ENCODE measurements at regions not wholly inside any gene's neighbourhood (a gene's known extent, or its start where the extent isn't known, plus 50 kb on each side); places are given as distances from the start of the nearest gene placed in this dataset.

DNA sequence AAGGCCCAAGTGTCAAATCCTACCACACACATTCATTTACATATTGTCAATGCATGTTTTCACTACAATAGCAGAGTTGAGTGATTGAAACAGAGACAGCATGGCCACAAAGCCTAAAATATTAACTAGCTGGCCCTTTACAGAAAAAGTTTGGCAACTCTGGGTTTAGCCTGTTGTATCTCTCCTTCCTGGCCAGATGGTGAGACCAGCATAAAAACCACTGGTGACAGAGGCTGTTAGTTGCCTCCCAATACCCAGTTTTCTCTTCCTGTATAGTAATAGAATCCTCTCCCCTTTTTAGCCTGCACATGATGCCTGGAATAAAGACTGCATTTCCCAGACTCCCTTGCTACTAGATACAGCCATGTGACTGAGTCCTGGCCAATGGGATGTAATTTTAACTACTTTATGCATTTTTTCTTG, 100.0 kb upstream of the TAB2 start:
- Mint-ChIP-seq H3K36me3 (ENCODE audit: low read depth) (no peaks in the 10 kb centered on the region), H3K4me1 (peaks cover 15% of the 10 kb centered on the region), H3K4me3 (no peak overlapping the region), H3K27me3 (no peaks in the 10 kb centered on the region), H3K27ac (peak overlapping the region; percentile 67)
- DNase-seq (no peak), ATAC-seq (no peak)
- no peaks in the 10 kb centered on the region for H3K9me3 ChIP-seq (ENCODE audit: control insufficient read depth, low read length, poor library complexity, severe bottlenecking)

DNA sequence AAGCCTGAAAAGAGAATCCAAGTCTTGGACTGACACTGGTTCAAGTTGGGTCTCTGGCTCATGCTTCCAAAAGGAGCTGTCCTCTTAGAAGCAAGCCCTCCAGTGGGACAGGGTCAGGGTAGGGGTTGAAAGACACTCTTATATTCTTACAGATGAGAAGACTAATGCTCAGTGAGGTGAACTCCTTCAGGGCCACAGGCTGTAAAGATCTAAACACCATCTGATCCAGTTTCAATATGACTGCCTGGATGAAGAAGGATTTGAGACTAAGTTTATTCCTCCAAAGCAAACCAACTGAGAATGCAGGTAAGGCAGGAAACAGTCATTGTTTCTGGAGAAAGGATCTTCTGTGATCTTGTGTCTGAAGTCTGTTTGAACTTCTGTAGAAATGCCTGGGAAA, 99.0 kb upstream of the TAB2 start:
- no peak for ATAC-seq
- Mint-ChIP-seq H3K27me3 (no peaks in the 10 kb centered on the region), H3K27ac (peak overlapping the region; percentile 67), H3K4me3 (no peak overlapping the region), H3K4me1 (peaks cover 15% of the 10 kb centered on the region), H3K36me3 (ENCODE audit: low read depth) (no peaks in the 10 kb centered on the region)
- no peaks in the 10 kb centered on the region for H3K9me3 ChIP-seq (ENCODE audit: control insufficient read depth, low read length, poor library complexity, severe bottlenecking)
- no peak for DNase-seq

DNA sequence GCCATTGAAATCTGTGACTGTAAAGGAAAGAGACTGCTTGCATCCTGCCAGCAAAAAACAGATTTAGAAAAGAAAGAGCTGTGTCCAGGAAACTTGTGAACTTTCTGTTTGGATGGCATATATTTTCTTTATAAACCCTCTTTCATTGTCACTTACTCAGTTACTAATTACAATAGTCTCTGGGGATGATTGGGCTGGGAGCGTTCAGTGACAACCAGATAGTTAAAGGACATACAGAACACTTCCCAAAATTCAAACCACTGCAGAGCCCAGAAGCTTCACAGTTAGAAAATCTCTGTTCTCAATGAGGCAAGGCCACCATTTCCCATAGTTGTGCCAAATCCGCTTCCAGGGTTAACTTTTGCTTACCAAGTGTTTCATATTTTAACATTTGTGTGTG, 98.6 kb upstream of the TAB2 start:
- no peak for ATAC-seq
- no peak overlapping the region for H3K4me3 Mint-ChIP-seq
- H3K36me3 Mint-ChIP-seq (ENCODE audit: low read depth): no peaks in the 10 kb centered on the region
- H3K9me3 ChIP-seq (ENCODE audit: control insufficient read depth, low read length, poor library complexity, severe bottlenecking): no peaks in the 10 kb centered on the region
- peak overlapping the region; percentile 67 for H3K27ac Mint-ChIP-seq
- DNase-seq: no peak
- no peaks in the 10 kb centered on the region for H3K27me3 Mint-ChIP-seq
- H3K4me1 Mint-ChIP-seq: peaks cover 18% of the 10 kb centered on the region

- Mint-ChIP-seq H3K27ac (no peak overlapping the region), H3K27me3 (no peaks in the 10 kb centered on the region)
Measured at GRCh38 chr6:149220882-149221773, 96.4 kb upstream of the TAB2 start.

GRCh38 chr6:149221774-149222070, 95.8 kb upstream of the TAB2 start:
- H3K36me3 Mint-ChIP-seq (ENCODE audit: low read depth): peaks cover 3% of the 10 kb centered on the region
- no peak for DNase-seq
- ATAC-seq: no peak
- no peak overlapping the region for H3K4me3 Mint-ChIP-seq
- H3K9me3 ChIP-seq (ENCODE audit: control insufficient read depth, low read length, poor library complexity, severe bottlenecking): no peaks in the 10 kb centered on the region
- H3K27me3 Mint-ChIP-seq: no peaks in the 10 kb centered on the region
- peak overlapping the region; percentile 47 for H3K27ac Mint-ChIP-seq
- peaks cover 27% of the 10 kb centered on the region for H3K4me1 Mint-ChIP-seq

More at GRCh38 chr6:149220882-149221773, 96.4 kb upstream of the TAB2 start:
- H3K9me3 ChIP-seq (ENCODE audit: control insufficient read depth, low read length, poor library complexity, severe bottlenecking): no peaks in the 10 kb centered on the region
- peaks cover 24% of the 10 kb centered on the region for H3K4me1 Mint-ChIP-seq
- peaks cover 3% of the 10 kb centered on the region for H3K36me3 Mint-ChIP-seq (ENCODE audit: low read depth)
- no peak for ATAC-seq
- H3K4me3 Mint-ChIP-seq: no peak overlapping the region
- DNase-seq: no peak

GRCh38 chr6:149223120-149223903, 94.2 kb upstream of the TAB2 start:
- H3K27me3 Mint-ChIP-seq: no peaks in the 10 kb centered on the region
- no peak overlapping the region for H3K4me3 Mint-ChIP-seq
- ATAC-seq (no peak), DNase-seq (no peak)
- H3K36me3 Mint-ChIP-seq (ENCODE audit: low read depth): peaks cover 3% of the 10 kb centered on the region
- H3K4me1 Mint-ChIP-seq: peaks cover 25% of the 10 kb centered on the region
- H3K27ac Mint-ChIP-seq: peak overlapping the region; percentile 47
- no peaks in the 10 kb centered on the region for H3K9me3 ChIP-seq (ENCODE audit: control insufficient read depth, low read length, poor library complexity, severe bottlenecking)

GRCh38 chr6:149223904-149224351, 93.6 kb upstream of the TAB2 start:
- Mint-ChIP-seq H3K36me3 (ENCODE audit: low read depth) (peaks cover 5% of the 10 kb centered on the region), H3K27ac (no peak overlapping the region), H3K4me3 (no peak overlapping the region)

GRCh38 chr6:149224399-149224798, 93.1 kb upstream of the TAB2 start:
- peaks cover 5% of the 10 kb centered on the region for H3K36me3 Mint-ChIP-seq (ENCODE audit: low read depth)
- DNase-seq (no peak), ATAC-seq (no peak)
- peaks cover 20% of the 10 kb centered on the region for H3K4me1 Mint-ChIP-seq
- no peak overlapping the region for H3K4me3 Mint-ChIP-seq
- no peaks in the 10 kb centered on the region for H3K27me3 Mint-ChIP-seq
- no peaks in the 10 kb centered on the region for H3K9me3 ChIP-seq (ENCODE audit: control insufficient read depth, low read length, poor library complexity, severe bottlenecking)
- H3K27ac Mint-ChIP-seq: no peak overlapping the region

More at GRCh38 chr6:149223904-149224351, 93.6 kb upstream of the TAB2 start:
- Mint-ChIP-seq H3K27me3 (no peaks in the 10 kb centered on the region), H3K4me1 (peaks cover 20% of the 10 kb centered on the region)
- H3K9me3 ChIP-seq (ENCODE audit: control insufficient read depth, low read length, poor library complexity, severe bottlenecking): no peaks in the 10 kb centered on the region
- no peak for ATAC-seq
- DNase-seq: no peak

- Mint-ChIP-seq H3K27ac (peak overlapping the region; percentile 53), H3K4me1 (peaks cover 22% of the 10 kb centered on the region), H3K4me3 (no peak overlapping the region), H3K36me3 (ENCODE audit: low read depth) (peaks cover 5% of the 10 kb centered on the region), H3K27me3 (no peaks in the 10 kb centered on the region)
- no peaks in the 10 kb centered on the region for H3K9me3 ChIP-seq (ENCODE audit: control insufficient read depth, low read length, poor library complexity, severe bottlenecking)
- ATAC-seq (no peak), DNase-seq (no peak)
Measured at GRCh38 chr6:149225370-149225769, 92.1 kb upstream of the TAB2 start.

GRCh38 chr6:149225946-149226345, 91.6 kb upstream of the TAB2 start:
- no peaks in the 10 kb centered on the region for H3K27me3 Mint-ChIP-seq
- ATAC-seq: no peak
- peaks cover 25% of the 10 kb centered on the region for H3K4me1 Mint-ChIP-seq
- no peak for DNase-seq
- no peak overlapping the region for H3K4me3 Mint-ChIP-seq
- no peak overlapping the region for H3K27ac Mint-ChIP-seq
- H3K36me3 Mint-ChIP-seq (ENCODE audit: low read depth): peaks cover 5% of the 10 kb centered on the region
- no peaks in the 10 kb centered on the region for H3K9me3 ChIP-seq (ENCODE audit: control insufficient read depth, low read length, poor library complexity, severe bottlenecking)

DNA sequence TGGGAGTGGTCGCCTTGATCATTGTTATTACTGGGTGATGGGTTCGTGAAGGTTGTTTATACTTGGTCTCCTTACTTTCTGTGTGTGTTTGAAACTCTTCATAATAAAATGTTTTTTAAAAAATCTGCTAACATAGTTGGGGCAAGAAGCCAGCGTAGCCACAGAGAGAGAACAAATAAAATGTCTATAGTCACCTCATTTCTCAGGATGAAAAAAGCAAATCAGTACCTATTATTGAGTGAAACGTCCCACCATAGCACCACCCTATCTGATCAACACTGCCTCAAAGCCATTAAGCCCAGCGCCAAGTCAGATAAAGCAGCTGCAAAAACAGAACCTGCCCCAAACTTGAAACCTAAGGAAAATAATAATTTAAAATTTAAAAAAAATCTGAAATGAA, 89.7 kb upstream of the TAB2 start:
- H3K27me3 Mint-ChIP-seq: no peaks in the 10 kb centered on the region

GRCh38 chr6:149228311-149228955, 89.1 kb upstream of the TAB2 start:
- DNase-seq (no peak), ATAC-seq (no peak)
- H3K9me3 ChIP-seq (ENCODE audit: control insufficient read depth, low read length, poor library complexity, severe bottlenecking): no peaks in the 10 kb centered on the region
- peaks cover 45% of the 10 kb centered on the region for H3K4me1 Mint-ChIP-seq
- peaks cover 5% of the 10 kb centered on the region for H3K36me3 Mint-ChIP-seq (ENCODE audit: low read depth)
- H3K4me3 Mint-ChIP-seq: no peak overlapping the region
- H3K27me3 Mint-ChIP-seq: no peaks in the 10 kb centered on the region
- H3K27ac Mint-ChIP-seq: no peak overlapping the region

More for the DNA sequence above, 89.7 kb upstream of the TAB2 start:
- ATAC-seq (no peak), DNase-seq (no peak)
- H3K36me3 Mint-ChIP-seq (ENCODE audit: low read depth): peaks cover 5% of the 10 kb centered on the region
- H3K4me3 Mint-ChIP-seq: no peak overlapping the region
- peaks cover 38% of the 10 kb centered on the region for H3K4me1 Mint-ChIP-seq
- peak overlapping the region; percentile 49 for H3K27ac Mint-ChIP-seq
- no peaks in the 10 kb centered on the region for H3K9me3 ChIP-seq (ENCODE audit: control insufficient read depth, low read length, poor library complexity, severe bottlenecking)

- H3K27me3 Mint-ChIP-seq: no peaks in the 10 kb centered on the region
- H3K4me1 Mint-ChIP-seq: peaks cover 44% of the 10 kb centered on the region
- H3K36me3 Mint-ChIP-seq (ENCODE audit: low read depth): peaks cover 5% of the 10 kb centered on the region
- no peak for ATAC-seq
- H3K27ac Mint-ChIP-seq: no peak overlapping the region
- H3K9me3 ChIP-seq (ENCODE audit: control insufficient read depth, low read length, poor library complexity, severe bottlenecking): no peaks in the 10 kb centered on the region
- DNase-seq: no peak
- no peak overlapping the region for H3K4me3 Mint-ChIP-seq
Measured at GRCh38 chr6:149229096-149229495, 88.4 kb upstream of the TAB2 start.

All from T-helper 17 cell (primary cell).